ENCODE measurements at regions not wholly inside any gene's neighbourhood (a gene's known extent, or its start where the extent isn't known, plus 50 kb on each side); places are given as distances from the start of the nearest gene placed in this dataset.

DNA sequence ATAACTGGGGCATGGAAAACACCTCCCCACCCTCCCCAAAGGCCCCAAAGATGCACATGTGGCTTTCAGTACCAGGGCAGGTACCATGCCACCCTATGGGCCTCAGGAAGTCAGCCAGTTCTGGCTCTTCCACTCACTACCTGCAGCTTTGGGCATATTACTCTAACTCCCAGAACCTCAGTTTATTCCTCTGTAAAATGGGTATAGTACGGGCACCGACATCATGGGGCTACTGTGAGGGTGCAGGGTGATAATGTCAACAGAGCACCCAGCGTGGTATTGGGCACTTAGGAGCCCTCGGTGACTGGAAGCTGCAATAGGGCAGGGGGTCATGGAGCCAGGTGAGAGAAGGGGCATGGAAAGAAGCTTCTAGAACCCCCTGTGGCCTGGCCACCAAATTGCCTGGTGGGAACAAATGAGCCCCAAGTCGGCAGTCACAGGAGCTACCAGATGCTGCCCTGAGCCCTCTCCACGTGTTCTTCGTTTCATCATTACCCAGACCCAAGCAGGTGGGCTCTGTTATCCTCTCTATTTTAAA lies 512.1 kb downstream of the SHQ1 start:
- H3K4me2 ChIP-seq (replicated peaks; ENCODE audit: extremely low read depth, low read length, poor library complexity, severe bottlenecking) = no peak overlapping the region
- no peaks in the 10 kb centered on the region for H3K36me3 ChIP-seq (replicated peaks in 1 of 2; ENCODE audit: control insufficient read depth in 1 of 2, insufficient read depth in 2 of 2, low read length in 2 of 2)
- no peaks in the 10 kb centered on the region for H3K9me3 ChIP-seq (replicated peaks in 1 of 2; ENCODE audit: control insufficient read depth in 1 of 2, insufficient read depth in 1 of 2, low read length in 2 of 2)
- WGBS (ENCODE audit: insufficient coverage) = 100% methylated on average over 1 of the region's 7 CpGs
- no peaks in the 10 kb centered on the region for H4K20me1 ChIP-seq (ENCODE audit: insufficient read depth, low read length)
- H3K9ac ChIP-seq (ENCODE audit: insufficient read depth, low read length, poor library complexity, severe bottlenecking) = no peak overlapping the region
- H3K27me3 Mint-ChIP-seq (ENCODE audit: low read depth in 3 of 3) = peaks cover 0 to 4% (median 2%) of the 10 kb centered on the region in 3 donors
- no peak for DNase-seq
- H3K9me3 Mint-ChIP-seq = peaks cover 0 to 3% (median 0%) of the 10 kb centered on the region in 7 donors
- H3K36me3 Mint-ChIP-seq = no peaks in the 10 kb centered on the region
- intact Hi-C loops (cut with micrococcal nuclease) = loop anchor here in 1 of 2 donors (5.0 kb wide), 1 partner anchor 64 kb away; no protein-coding TSS in a partner anchor
- no peak overlapping the region for H3K27ac Mint-ChIP-seq
- H3K79me2 ChIP-seq (ENCODE audit: insufficient read depth, low read length) = no peaks in the 10 kb centered on the region
- no peak overlapping the region for H3K4me3 ChIP-seq (replicated peaks in 1 of 3; ENCODE audit: low read depth in 2 of 3, low read length in 3 of 3)
- H3K4me3 Mint-ChIP-seq = no peak overlapping the region
- H3K4me1 ChIP-seq (ENCODE audit: control insufficient read depth in 1 of 2, insufficient read depth in 2 of 2, low read length in 2 of 2) = no peaks in the 10 kb centered on the region
- no peak overlapping the region for H2AFZ ChIP-seq (ENCODE audit: insufficient read depth, low read depth, low read length, poor library complexity, severe bottlenecking)
- H3K4me1 Mint-ChIP-seq = peaks cover 2% of the 10 kb centered on the region
- TF ChIP-seq, protein P1, sequence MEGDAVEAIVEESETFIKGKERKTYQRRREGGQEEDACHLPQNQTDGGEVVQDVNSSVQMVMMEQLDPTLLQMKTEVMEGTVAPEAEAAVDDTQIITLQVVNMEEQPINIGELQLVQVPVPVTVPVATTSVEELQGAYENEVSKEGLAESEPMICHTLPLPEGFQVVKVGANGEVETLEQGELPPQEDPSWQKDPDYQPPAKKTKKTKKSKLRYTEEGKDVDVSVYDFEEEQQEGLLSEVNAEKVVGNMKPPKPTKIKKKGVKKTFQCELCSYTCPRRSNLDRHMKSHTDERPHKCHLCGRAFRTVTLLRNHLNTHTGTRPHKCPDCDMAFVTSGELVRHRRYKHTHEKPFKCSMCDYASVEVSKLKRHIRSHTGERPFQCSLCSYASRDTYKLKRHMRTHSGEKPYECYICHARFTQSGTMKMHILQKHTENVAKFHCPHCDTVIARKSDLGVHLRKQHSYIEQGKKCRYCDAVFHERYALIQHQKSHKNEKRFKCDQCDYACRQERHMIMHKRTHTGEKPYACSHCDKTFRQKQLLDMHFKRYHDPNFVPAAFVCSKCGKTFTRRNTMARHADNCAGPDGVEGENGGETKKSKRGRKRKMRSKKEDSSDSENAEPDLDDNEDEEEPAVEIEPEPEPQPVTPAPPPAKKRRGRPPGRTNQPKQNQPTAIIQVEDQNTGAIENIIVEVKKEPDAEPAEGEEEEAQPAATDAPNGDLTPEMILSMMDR (IDR thresholded peaks at IDR 0.05) = no peak
- no peaks in the 10 kb centered on the region for H3K27me3 ChIP-seq (ENCODE audit: control insufficient read depth in 2 of 2, insufficient read depth in 2 of 2, low read length in 2 of 2)
- H3K27ac ChIP-seq (ENCODE audit: low read depth in 1 of 2, low read length in 2 of 2) = no peak overlapping the region

DNA sequence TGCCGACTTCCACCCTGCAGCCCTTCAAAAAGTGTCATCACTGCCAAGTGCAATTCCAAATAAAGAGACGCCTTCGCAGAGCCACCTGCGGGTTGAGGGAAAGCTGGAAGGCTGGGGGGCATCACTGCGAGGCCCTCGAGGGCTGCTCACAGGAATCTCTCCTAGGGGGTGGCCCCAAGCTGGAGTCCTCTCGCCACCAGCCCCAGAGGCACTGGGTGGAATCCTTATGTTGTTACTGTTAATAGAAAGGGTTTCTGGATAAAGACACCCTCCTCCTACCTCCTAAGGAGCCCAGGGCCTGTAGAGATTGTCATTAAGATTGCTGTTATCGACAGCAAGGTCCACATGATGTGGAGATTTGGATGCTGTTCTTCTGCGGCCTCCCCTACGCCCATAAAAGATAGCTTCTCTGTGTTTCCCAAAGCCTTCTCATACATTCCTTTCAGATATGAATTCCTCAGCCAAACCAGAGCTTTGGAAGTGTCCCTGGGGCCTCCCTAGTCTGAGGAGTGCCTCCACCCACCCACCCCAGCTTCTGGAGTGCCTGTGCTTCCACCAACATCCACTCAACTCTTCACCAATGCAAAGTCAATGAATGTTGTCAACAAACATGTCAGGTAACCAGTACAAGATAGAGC lies 512.7 kb downstream of the SHQ1 start:
- Mint-ChIP-seq H3K36me3 (no peaks in the 10 kb centered on the region), H3K4me1 (peaks cover 2% of the 10 kb centered on the region), H3K27me3 (ENCODE audit: low read depth in 3 of 3) (peaks cover 0 to 4% (median 2%) of the 10 kb centered on the region in 3 donors), H3K4me3 (no peak overlapping the region), H3K9me3 (peaks cover 0 to 3% (median 0%) of the 10 kb centered on the region in 7 donors), H3K27ac (no peak overlapping the region)
- H3K4me3 ChIP-seq (replicated peaks in 1 of 3; ENCODE audit: low read depth in 2 of 3, low read length in 3 of 3) = no peak overlapping the region
- H3K9ac ChIP-seq (ENCODE audit: insufficient read depth, low read length, poor library complexity, severe bottlenecking) = no peak overlapping the region
- no peak for DNase-seq
- TF ChIP-seq, protein P1 (IDR thresholded peaks at IDR 0.05) = no peak
- no peaks in the 10 kb centered on the region for H3K9me3 ChIP-seq (replicated peaks in 1 of 2; ENCODE audit: control insufficient read depth in 1 of 2, insufficient read depth in 1 of 2, low read length in 2 of 2)
- no peaks in the 10 kb centered on the region for H4K20me1 ChIP-seq (ENCODE audit: insufficient read depth, low read length)
- H3K4me1 ChIP-seq (ENCODE audit: control insufficient read depth in 1 of 2, insufficient read depth in 2 of 2, low read length in 2 of 2) = no peaks in the 10 kb centered on the region
- no peak overlapping the region for H3K27ac ChIP-seq (ENCODE audit: low read depth in 1 of 2, low read length in 2 of 2)
- H2AFZ ChIP-seq (ENCODE audit: insufficient read depth, low read depth, low read length, poor library complexity, severe bottlenecking) = no peak overlapping the region
- intact Hi-C loops (cut with micrococcal nuclease) = loop anchor here in 1 of 2 donors (5.0 kb wide), 1 partner anchor 63 kb away; no protein-coding TSS in a partner anchor
- 90% methylated on average over 4 of the region's 10 CpGs for WGBS (ENCODE audit: insufficient coverage)
- H3K27me3 ChIP-seq (ENCODE audit: control insufficient read depth in 2 of 2, insufficient read depth in 2 of 2, low read length in 2 of 2) = no peaks in the 10 kb centered on the region
- H3K36me3 ChIP-seq (replicated peaks in 1 of 2; ENCODE audit: control insufficient read depth in 1 of 2, insufficient read depth in 2 of 2, low read length in 2 of 2) = no peaks in the 10 kb centered on the region
- H3K4me2 ChIP-seq (replicated peaks; ENCODE audit: extremely low read depth, low read length, poor library complexity, severe bottlenecking) = no peak overlapping the region
- H3K79me2 ChIP-seq (ENCODE audit: insufficient read depth, low read length) = no peaks in the 10 kb centered on the region
